OCI-LY7 (cell line): ENCODE measurements at regions not wholly inside any gene's neighbourhood (a gene's known extent, or its start where the extent isn't known, plus 50 kb on each side); places are given as distances from the start of the nearest gene placed in this dataset.

ENCODE experiments used
- EZH2phosphoT487 ChIP-seq: fragments of 200-600 bp; sonication (generic); IDR thresholded peaks from 2 replicates; pipeline ENCODE4 v1.6.1; 2018; ENCODE audit warnings: low read depth, borderline replicate concordance, mild to moderate bottlenecking, mixed run types, antibody characterized with exemption, low read length, moderate library complexity, mixed read lengths
- TF ChIP-seq, protein P1 (sequence below): fragments of 200-600 bp; sonication (generic); conservative IDR thresholded peaks from 2 replicates; pipeline ENCODE4 v1.5.1; 2014; ENCODE audit warnings: mild to moderate bottlenecking, antibody characterized with exemption, low read length, moderate library complexity, mixed read lengths

DNA sequence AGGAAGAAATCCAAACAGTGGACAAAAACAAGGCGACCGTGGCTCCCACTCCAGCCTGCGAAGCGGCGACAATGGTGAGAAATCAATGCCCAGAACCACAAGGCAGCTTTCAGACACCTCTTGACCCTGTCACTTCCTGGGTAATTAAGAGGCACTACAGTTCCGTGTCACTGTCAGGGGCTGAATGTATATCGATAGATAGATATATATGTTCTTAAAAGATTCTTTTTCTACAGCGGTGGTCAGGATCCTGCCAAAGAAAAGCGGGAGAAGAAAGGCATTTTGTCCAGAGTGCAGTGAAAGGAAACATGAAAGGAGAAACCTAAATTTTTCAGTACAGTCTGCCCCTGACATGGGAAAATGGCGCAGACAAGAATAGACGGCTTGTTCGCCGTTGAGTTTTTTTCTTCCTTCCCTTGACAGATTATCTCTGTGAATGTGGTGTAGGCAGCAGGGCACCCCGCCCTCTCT lies 56.2 kb upstream of the HES1 start:
- TF ChIP-seq, protein P1, sequence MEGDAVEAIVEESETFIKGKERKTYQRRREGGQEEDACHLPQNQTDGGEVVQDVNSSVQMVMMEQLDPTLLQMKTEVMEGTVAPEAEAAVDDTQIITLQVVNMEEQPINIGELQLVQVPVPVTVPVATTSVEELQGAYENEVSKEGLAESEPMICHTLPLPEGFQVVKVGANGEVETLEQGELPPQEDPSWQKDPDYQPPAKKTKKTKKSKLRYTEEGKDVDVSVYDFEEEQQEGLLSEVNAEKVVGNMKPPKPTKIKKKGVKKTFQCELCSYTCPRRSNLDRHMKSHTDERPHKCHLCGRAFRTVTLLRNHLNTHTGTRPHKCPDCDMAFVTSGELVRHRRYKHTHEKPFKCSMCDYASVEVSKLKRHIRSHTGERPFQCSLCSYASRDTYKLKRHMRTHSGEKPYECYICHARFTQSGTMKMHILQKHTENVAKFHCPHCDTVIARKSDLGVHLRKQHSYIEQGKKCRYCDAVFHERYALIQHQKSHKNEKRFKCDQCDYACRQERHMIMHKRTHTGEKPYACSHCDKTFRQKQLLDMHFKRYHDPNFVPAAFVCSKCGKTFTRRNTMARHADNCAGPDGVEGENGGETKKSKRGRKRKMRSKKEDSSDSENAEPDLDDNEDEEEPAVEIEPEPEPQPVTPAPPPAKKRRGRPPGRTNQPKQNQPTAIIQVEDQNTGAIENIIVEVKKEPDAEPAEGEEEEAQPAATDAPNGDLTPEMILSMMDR = no peak
- TF ChIP-seq EZH2phosphoT487 = no peak
